AG04450 (cell line): ENCODE measurements at regions not wholly inside any gene's neighbourhood (a gene's known extent, or its start where the extent isn't known, plus 50 kb on each side); places are given as distances from the start of the nearest gene placed in this dataset.

ENCODE experiments used
- CTCF ChIA-PET: fragments of 300-600, 350-600 bp; formaldehyde crosslinking; extraction: SDS; loops from one replicate; lab custom pipeline; 2022; ENCODE audit warnings: antibody characterized with exemption, inconsistent platforms; lab: Charles Lee
- POLR2A ChIA-PET: fragments of 350-600 bp; formaldehyde crosslinking; extraction: SDS; loops from one replicate; lab custom pipeline; 2021; ENCODE audit warnings: antibody characterized with exemption, inconsistent platforms; lab: Yijun Ruan, JAX
- DNase-seq: peaks from one replicate; pipeline ENCODE4 v3.0.0-alpha.2; 2011; ENCODE audit warnings: low read depth, low spot score
- H3K27ac ChIP-seq: one replicate; pipeline ENCODE4 v1.5.1; 2012; ENCODE audit warnings: low read depth, low read length, control low read depth
- H3K27me3 ChIP-seq: one replicate; pipeline ENCODE4 v1.6.0; 2012; ENCODE audit warnings: low read length; ENCODE audit not compliant: control insufficient read depth, insufficient read depth
- H3K4me3 ChIP-seq: 2 replicates; pipeline ENCODE4 v1.5.1; 2011; ENCODE audit warnings: mild to moderate bottlenecking, low read depth, low read length, control low read depth
- H3K9me3 ChIP-seq: 2 replicates; pipeline ENCODE4 v1.5.1; 2012; ENCODE audit warnings: low read length; ENCODE audit not compliant: control insufficient read depth, insufficient read depth
- CTCF ChIP-seq: IDR thresholded peaks from 2 replicates; pipeline ENCODE4 v1.5.1; 2011; ENCODE audit warnings: low read depth, low read length, control low read depth, inconsistent platforms

- H3K9me3 ChIP-seq, result peaks cover 31% of the 10 kb centered on the region
- DNase-seq, result no peak
- H3K4me3 ChIP-seq, result no peak overlapping the region
- no peak for TF ChIP-seq CTCF
- CTCF ChIA-PET, result no interaction called here
- H3K27ac ChIP-seq, result no peak overlapping the region
- H3K27me3 ChIP-seq, result no peaks in the 10 kb centered on the region
- POLR2A ChIA-PET, result no interaction called here
Observed at GRCh38 chr17:73940511-73940910, 263.0 kb upstream of the RPL38 start.

- peaks cover 35% of the 10 kb centered on the region for H3K9me3 ChIP-seq
- CTCF ChIA-PET, result no interaction called here
- no peak for TF ChIP-seq CTCF
- H3K4me3 ChIP-seq, result no peak overlapping the region
- POLR2A ChIA-PET, result no interaction called here
- H3K27me3 ChIP-seq, result no peaks in the 10 kb centered on the region
- no peak overlapping the region for H3K27ac ChIP-seq
- no peak for DNase-seq
Observed at GRCh38 chr17:73941919-73942530, 261.5 kb upstream of the RPL38 start.

- DNase-seq, result no peak
- TF ChIP-seq CTCF, result no peak
- Histone ChIP-seq H3K4me3 (no peak overlapping the region), H3K27ac (no peak overlapping the region), H3K27me3 (no peaks in the 10 kb centered on the region), H3K9me3 (peaks cover 42% of the 10 kb centered on the region)
- CTCF ChIA-PET, result no interaction called here
- POLR2A ChIA-PET, result no interaction called here
Observed at GRCh38 chr17:73942703-73943415, 260.6 kb upstream of the RPL38 start.

GRCh38 chr17:73943416-73944110 is 259.9 kb upstream of the RPL38 start:
- Histone ChIP-seq H3K9me3 (peaks cover 47% of the 10 kb centered on the region), H3K27ac (no peak overlapping the region), H3K27me3 (no peaks in the 10 kb centered on the region), H3K4me3 (no peak overlapping the region)
- POLR2A ChIA-PET, result no interaction called here
- CTCF ChIA-PET, result no interaction called here
- DNase-seq, result no peak
- no peak for TF ChIP-seq CTCF

GRCh38 chr17:73944366-73944765 is 259.1 kb upstream of the RPL38 start:
- ChIA-PET POLR2A (no interaction called here), CTCF (no interaction called here)
- H3K27me3 ChIP-seq, result no peaks in the 10 kb centered on the region
- no peak overlapping the region for H3K4me3 ChIP-seq
- peaks cover 47% of the 10 kb centered on the region for H3K9me3 ChIP-seq
- no peak overlapping the region for H3K27ac ChIP-seq
- DNase-seq, result no peak
- no peak for TF ChIP-seq CTCF
